GM19468 (cell line): ENCODE measurements at regions not wholly inside any gene's neighbourhood (a gene's known extent, or its start where the extent isn't known, plus 50 kb on each side); places are given as distances from the start of the nearest gene placed in this dataset.

ENCODE experiments used
- ATAC-seq: cut with Tn5 transposase; IDR thresholded peaks from one replicate; pipeline ENCODE4 v1.9.1; 2021; ENCODE audit warnings: mild to moderate bottlenecking, moderate library complexity, moderate number of reproducible peaks; ENCODE audit not compliant: unreplicated experiment; ENCODE audit errors: extremely low read depth

GRCh38 chr2:3101016-3101942 is 276.3 kb downstream of the EIPR1 start:
- no peak for ATAC-seq

- ATAC-seq = no peak
Observed at GRCh38 chr2:3100386-3100785, 277.2 kb downstream of the EIPR1 start.

DNA sequence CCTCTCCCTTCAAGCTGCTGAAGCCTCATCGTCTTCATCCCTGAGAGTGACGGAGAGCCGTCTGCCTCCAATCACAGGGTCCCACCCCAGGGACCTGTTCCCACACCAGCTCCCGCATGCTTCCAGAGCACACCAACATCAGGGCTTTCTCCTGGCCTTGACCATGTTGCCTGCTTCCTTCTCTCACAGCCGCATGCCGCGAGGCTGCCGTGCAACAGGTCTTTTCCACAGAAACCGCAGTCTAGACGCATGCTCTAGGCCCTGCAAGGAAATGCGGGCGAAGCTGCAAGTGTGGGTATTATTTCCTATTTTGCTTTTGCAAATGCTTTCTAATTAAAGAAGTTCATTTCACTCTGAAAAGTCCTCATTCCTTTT is 277.8 kb downstream of the EIPR1 start:
- ATAC-seq = no peak

GRCh38 chr2:3099145-3099859 is 278.3 kb downstream of the EIPR1 start:
- no peak for ATAC-seq

DNA sequence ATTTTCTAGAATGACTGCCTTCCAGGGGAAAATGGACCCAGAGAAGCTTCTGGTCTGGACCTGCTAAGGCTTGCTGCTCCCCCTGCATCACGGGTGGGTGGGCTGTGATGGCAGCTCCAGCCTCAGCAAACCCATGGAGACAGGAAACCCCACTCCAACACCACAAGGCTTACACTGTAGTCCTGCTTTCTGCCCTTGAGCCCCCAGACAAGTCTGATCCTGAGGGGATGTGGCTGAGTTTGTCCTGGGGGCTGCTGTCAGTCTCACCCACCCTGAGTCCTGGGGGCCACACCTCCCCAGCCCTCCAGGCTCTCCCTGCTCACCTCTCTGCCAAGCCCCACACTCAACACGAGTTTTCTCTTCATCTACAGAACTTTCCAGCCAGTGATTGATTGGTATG is 279.4 kb downstream of the EIPR1 start:
- ATAC-seq = no peak

GRCh38 chr2:3097804-3098203 is 279.8 kb downstream of the EIPR1 start:
- ATAC-seq = no peak

GRCh38 chr2:3094999-3095958 is 282.3 kb downstream of the EIPR1 start:
- no peak for ATAC-seq

DNA sequence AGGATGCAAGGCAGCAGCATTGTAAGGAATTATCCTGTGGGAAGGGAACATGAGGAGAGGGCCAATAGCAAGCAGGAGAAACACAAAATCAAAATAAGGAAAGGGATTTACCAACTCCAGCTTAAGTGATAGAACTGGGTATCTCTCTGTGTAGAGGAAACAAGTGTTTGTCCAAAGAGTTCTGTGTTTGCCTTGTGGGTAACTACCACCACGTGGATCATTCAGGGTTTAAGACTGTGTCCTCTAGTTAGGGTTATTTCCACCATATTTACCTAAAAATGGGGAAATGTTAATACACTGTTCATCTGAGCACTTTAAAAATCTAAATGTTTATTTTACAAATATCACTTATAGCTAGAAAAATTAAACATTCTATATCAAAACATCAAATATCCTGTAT is 283.3 kb downstream of the EIPR1 start:
- ATAC-seq = no peak

GRCh38 chr2:3091696-3092095 is 285.9 kb downstream of the EIPR1 start:
- no peak for ATAC-seq

- no peak for ATAC-seq
Observed at GRCh38 chr2:3082705-3083104, 294.9 kb downstream of the EIPR1 start.

GRCh38 chr2:3079959-3080948 is 297.4 kb downstream of the EIPR1 start:
- ATAC-seq = no peak

- ATAC-seq = no peak
Observed at GRCh38 chr2:3079466-3079865, 298.2 kb downstream of the EIPR1 start.

DNA sequence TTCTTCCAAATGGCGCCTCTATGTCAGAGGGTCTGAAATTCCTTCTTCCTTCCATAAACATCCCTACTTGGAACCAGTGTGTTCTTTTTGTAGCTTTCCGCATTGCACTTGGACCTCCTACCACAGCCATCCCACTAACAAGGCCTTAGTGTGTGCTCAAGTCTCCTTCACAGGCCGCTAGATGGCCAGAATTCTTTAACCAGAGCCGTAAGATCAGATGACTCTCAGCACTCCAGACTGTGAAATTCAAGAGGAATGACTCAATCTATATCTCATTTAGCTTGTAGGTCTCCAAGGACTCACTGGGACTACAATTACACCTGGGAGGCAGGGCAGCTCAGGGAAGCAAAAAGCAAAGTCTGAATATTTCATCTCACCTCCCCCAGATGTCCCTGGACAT is 298.9 kb downstream of the EIPR1 start:
- ATAC-seq = no peak

- no peak for ATAC-seq
Observed at GRCh38 chr2:3076848-3077642, 300.6 kb downstream of the EIPR1 start.

DNA sequence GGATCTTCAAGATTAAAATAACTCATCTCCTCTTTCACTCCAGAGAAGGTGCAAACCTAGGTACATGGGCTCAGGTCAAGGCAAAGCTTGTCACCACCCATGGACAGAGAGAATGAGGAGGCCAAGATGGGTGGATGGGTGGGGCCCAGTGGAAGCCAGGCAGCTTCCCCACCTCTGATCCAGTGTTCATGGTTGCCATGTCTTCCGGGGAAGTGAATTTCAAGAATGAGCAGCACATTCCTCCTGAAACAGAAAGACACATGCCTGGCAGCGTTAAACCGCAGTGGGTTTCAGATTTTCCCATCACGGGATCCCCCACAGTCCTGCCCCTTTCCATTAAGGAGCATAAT is 301.7 kb downstream of the EIPR1 start:
- ATAC-seq = no peak

DNA sequence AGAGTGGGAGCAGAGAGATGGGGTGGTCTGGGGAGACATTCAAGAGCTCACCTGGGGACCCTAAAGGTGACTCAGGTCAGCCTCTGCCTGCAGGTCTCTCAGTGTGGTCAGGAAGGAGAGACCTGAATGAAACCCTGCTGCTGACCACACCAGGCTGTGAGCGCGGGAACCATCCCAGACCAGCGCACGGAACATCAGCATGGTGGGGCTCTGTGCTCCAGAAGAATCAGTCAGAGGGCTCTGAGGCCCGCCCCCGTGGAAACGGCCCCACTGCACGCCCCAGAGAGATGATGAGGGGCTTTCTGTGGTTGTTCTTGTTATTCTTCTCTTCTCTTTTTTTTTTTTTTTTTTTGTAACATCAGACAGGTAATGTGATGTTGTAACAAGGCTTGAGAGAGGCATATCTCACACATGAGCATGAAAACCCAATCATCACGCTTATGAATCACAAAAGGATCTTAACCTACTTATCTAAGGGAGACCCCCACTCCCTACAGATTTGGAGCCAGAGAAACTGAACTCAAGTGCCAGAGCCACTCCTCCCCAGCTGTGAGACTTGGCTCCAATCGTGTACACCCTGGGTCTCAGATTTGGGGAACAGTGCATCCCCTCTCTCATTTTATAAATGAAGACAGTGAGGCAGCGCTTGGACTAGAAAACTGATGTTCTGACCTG is 302.2 kb downstream of the EIPR1 start:
- no peak for ATAC-seq

DNA sequence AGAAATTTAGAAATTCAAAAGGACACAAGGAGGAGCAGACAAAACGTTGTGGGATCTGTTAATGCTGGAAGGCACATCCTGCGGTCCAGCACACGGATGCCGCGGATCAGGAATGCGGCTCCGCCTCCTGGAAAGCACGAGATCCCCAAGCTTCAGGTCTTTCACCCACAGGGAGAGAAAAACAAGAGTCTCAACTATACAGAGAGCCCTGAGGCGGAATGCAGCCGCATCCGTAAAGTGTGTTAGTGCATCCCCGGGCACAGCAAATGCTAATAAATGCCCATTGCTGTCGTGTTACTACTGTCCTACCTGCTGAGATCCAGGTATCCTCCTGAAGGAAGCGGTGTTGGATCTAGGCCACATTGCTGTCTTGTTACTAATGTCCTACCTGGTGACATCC is 303.9 kb downstream of the EIPR1 start:
- no peak for ATAC-seq

GRCh38 chr2:3073041-3073595 is 304.5 kb downstream of the EIPR1 start:
- no peak for ATAC-seq
